ENCODE measurements at regions not wholly inside any gene's neighbourhood (a gene's known extent, or its start where the extent isn't known, plus 50 kb on each side); places are given as distances from the start of the nearest gene placed in this dataset.

DNA sequence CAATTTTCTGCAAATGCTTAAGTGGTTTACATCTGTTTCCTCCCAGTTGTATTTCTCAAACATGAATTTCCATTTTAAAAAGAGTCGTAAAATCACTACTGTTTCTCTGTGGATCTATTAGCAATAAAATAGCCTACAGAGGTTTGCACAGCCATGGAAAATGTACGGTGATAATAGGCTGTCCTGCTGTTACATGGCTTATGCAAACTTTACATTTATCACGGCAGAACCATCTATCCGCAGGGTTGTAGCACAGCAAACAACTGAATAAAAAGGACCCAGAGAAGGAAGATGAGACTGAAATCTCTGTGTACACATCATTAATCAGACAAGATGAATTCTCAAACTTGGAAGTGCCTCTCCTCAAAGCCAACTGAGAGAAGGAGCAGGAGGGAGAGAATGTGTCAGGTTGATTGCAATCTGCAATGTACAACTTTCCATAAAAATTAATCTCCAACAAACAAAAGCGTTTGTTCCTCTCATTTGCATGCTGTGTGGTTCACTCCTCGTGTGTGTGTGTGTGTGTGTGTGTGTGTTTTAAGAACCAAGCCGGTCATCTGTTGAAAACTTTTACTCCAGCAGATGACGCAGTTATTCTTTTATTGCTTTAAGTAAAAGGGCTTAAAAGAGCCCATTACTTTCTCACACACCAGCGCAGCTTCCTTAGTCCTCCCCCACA, 279.3 kb downstream of the SKAP2 start:
- Histone ChIP-seq H3K27ac (no peak overlapping the region), H3K4me2 (no peak overlapping the region), H3K9me3 (no peaks in the 10 kb centered on the region), H3K4me1 (no peaks in the 10 kb centered on the region), H3K4me3 (no peak overlapping the region)
- ATAC-seq (no peak), FAIRE-seq (no peak), DNase-seq (ENCODE audit: low read depth in 1 of 2, low spot score in 1 of 2) (no peak)
- 39% methylated on average over 9 of the region's 9 CpGs for WGBS (ENCODE audit: missing lambda C conversion rate)
- TF ChIP-seq, protein P1, sequence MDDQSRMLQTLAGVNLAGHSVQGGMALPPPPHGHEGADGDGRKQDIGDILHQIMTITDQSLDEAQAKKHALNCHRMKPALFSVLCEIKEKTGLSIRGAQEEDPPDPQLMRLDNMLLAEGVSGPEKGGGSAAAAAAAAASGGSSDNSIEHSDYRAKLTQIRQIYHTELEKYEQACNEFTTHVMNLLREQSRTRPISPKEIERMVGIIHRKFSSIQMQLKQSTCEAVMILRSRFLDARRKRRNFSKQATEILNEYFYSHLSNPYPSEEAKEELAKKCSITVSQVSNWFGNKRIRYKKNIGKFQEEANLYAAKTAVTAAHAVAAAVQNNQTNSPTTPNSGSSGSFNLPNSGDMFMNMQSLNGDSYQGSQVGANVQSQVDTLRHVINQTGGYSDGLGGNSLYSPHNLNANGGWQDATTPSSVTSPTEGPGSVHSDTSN (IDR thresholded peaks at IDR 0.05), result no peak
- TF ChIP-seq SREBF2 (IDR thresholded peaks at IDR 0.05), result no peak
- no peak for TF ChIP-seq CEBPB (IDR thresholded peaks at IDR 0.05)
- TF ChIP-seq TFCP2L1 (CRISPR knock-in tag; IDR thresholded peaks at IDR 0.05), result no peak
- no peak for TF ChIP-seq NPAS2 (CRISPR knock-in tag; IDR thresholded peaks at IDR 0.05; ENCODE audit: borderline replicate concordance)
- TF ChIP-seq, protein P2, sequence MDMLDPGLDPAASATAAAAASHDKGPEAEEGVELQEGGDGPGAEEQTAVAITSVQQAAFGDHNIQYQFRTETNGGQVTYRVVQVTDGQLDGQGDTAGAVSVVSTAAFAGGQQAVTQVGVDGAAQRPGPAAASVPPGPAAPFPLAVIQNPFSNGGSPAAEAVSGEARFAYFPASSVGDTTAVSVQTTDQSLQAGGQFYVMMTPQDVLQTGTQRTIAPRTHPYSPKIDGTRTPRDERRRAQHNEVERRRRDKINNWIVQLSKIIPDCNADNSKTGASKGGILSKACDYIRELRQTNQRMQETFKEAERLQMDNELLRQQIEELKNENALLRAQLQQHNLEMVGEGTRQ (IDR thresholded peaks at IDR 0.05), result no peak
- TF ChIP-seq HOXB5 (CRISPR knock-in tag; IDR thresholded peaks at IDR 0.05), result no peak
- TF ChIP-seq BCL3 (IDR thresholded peaks at IDR 0.05), result no peak
- TF ChIP-seq JUN (IDR thresholded peaks at IDR 0.05), result no peak
- no peak for TF ChIP-seq FOSL2 (IDR thresholded peaks at IDR 0.05)
- no peak for TF ChIP-seq FOSL2 (CRISPR knock-in tag; IDR thresholded peaks at IDR 0.05)
- no peak for TF ChIP-seq RCOR1 (IDR thresholded peaks at IDR 0.05; ENCODE audit: low read depth, low read length)
- no peak for TF ChIP-seq HDAC2 (IDR thresholded peaks at IDR 0.05)
- TF ChIP-seq RAD21 (conservative IDR thresholded peaks at IDR 0.05 in 1 of 2, IDR thresholded peaks at IDR 0.05 in 1 of 2), result no peak
- TF ChIP-seq ZNF302 (CRISPR knock-in tag; IDR thresholded peaks at IDR 0.05), result no peak
- TF ChIP-seq ESRRA (IDR thresholded peaks at IDR 0.05; ENCODE audit: borderline replicate concordance, low read length), result no peak
- TF ChIP-seq FOSB (CRISPR knock-in tag; IDR thresholded peaks at IDR 0.05), result no peak
- TF ChIP-seq, protein P3, sequence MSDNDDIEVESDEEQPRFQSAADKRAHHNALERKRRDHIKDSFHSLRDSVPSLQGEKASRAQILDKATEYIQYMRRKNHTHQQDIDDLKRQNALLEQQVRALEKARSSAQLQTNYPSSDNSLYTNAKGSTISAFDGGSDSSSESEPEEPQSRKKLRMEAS (IDR thresholded peaks at IDR 0.05), result no peak
- ChIA-PET POLR2A (no interaction called here), CTCF (no interaction called here)

GRCh38 chr7:26587536-26587935, 276.9 kb downstream of the SKAP2 start:
- TF ChIP-seq E2F6 (IDR thresholded peaks at IDR 0.05; ENCODE audit: borderline replicate concordance, low read depth) (no peak), HOXA7 (CRISPR knock-in tag; IDR thresholded peaks at IDR 0.05) (no peak)
- CTCF ChIA-PET, result interaction anchor here (1.1 kb wide), 1 partner anchor 80 kb away, joined by 4 read pairs; no protein-coding TSS in a partner anchor
- Histone ChIP-seq H3K4me2 (no peak overlapping the region), H3K4me1 (no peaks in the 10 kb centered on the region), H3K4me3 (no peak overlapping the region), H3K9me3 (no peaks in the 10 kb centered on the region), H3K27ac (no peak overlapping the region)
- POLR2A ChIA-PET, result no interaction called here
- WGBS (ENCODE audit: missing lambda C conversion rate), result 49% methylated on average over 10 of the region's 10 CpGs
- ATAC-seq (no peak), DNase-seq (ENCODE audit: low read depth in 1 of 2, low spot score in 1 of 2) (no peak), FAIRE-seq (no peak)

DNA sequence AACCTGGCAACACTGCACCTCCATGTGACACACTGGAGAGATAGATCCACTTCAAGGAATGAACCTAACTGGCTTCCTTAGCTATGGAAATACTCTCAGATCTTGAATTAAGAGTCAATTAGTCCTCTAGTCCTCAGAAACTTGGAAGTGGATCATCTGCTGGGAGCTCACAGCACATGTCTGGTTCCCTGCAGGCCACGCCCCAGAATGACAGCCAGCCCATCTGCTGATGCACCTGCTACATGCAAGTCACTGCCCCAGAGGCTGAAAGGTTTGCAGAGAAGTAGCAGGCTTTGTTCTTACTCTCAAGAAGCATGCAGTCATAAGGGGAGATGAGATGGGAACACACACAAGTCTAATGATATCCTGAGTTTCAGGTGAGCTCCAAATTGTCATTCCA, 275.9 kb downstream of the SKAP2 start:
- ChIA-PET CTCF (no interaction called here), POLR2A (no interaction called here)
- 0% methylated on average over 1 of the region's 1 CpG for whole genome bisulfite sequencing (ENCODE audit: missing lambda C conversion rate)
- H3K4me3 ChIP-seq, result no peak overlapping the region
- DNase-seq (ENCODE audit: low read depth in 1 of 2, low spot score in 1 of 2) (no peak), FAIRE-seq (no peak), ATAC-seq (no peak)
- H3K9me3 ChIP-seq, result no peaks in the 10 kb centered on the region
- no peaks in the 10 kb centered on the region for H3K4me1 ChIP-seq
- no peak overlapping the region for H3K4me2 ChIP-seq
- no peak overlapping the region for H3K27ac ChIP-seq
- TF ChIP-seq CHD4 (IDR thresholded peaks at IDR 0.05; ENCODE audit: borderline replicate concordance) (no peak), HOXB5 (CRISPR knock-in tag; IDR thresholded peaks at IDR 0.05) (no peak), HDAC2 (IDR thresholded peaks at IDR 0.05) (no peak), KDM5A (IDR thresholded peaks at IDR 0.05) (no peak), CHD2 (IDR thresholded peaks at IDR 0.05; ENCODE audit: low read length, partially characterized antibody) (no peak), ZC3H11A (IDR thresholded peaks at IDR 0.05) (no peak), CBX8 (IDR thresholded peaks at IDR 0.05) (no peak), FOXS1 (CRISPR knock-in tag; IDR thresholded peaks at IDR 0.05) (no peak), RFX5 (IDR thresholded peaks at IDR 0.05) (no peak)
- TF ChIP-seq, protein P1 (IDR thresholded peaks at IDR 0.05), result no peak
- TF ChIP-seq, protein P4, sequence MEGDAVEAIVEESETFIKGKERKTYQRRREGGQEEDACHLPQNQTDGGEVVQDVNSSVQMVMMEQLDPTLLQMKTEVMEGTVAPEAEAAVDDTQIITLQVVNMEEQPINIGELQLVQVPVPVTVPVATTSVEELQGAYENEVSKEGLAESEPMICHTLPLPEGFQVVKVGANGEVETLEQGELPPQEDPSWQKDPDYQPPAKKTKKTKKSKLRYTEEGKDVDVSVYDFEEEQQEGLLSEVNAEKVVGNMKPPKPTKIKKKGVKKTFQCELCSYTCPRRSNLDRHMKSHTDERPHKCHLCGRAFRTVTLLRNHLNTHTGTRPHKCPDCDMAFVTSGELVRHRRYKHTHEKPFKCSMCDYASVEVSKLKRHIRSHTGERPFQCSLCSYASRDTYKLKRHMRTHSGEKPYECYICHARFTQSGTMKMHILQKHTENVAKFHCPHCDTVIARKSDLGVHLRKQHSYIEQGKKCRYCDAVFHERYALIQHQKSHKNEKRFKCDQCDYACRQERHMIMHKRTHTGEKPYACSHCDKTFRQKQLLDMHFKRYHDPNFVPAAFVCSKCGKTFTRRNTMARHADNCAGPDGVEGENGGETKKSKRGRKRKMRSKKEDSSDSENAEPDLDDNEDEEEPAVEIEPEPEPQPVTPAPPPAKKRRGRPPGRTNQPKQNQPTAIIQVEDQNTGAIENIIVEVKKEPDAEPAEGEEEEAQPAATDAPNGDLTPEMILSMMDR (IDR thresholded peaks at IDR 0.05), result no peak

Measured in A549 (cell line).